IPS-20b (cell line): ENCODE measurements at regions not wholly inside any gene's neighbourhood (a gene's known extent, or its start where the extent isn't known, plus 50 kb on each side); places are given as distances from the start of the nearest gene placed in this dataset.
"Not testable (repeated sequence)": the region's sequence is repeated elsewhere in the genome, so short reads cannot be mapped to it uniquely, and the experiment has no call there.

ENCODE experiments used
- H3K27ac ChIP-seq: one replicate; pipeline ENCODE4 v1.5.1; 2013; ENCODE audit warnings: low read length
- H3K27me3 ChIP-seq: 2 replicates; pipeline ENCODE4 v1.6.1; 2013; ENCODE audit warnings: mild to moderate bottlenecking, low read length, inconsistent platforms; ENCODE audit not compliant: insufficient read depth
- H3K36me3 ChIP-seq: 2 replicates; pipeline ENCODE4 v1.6.1; 2013; ENCODE audit warnings: low read depth, mild to moderate bottlenecking, inconsistent platforms, low read length, moderate library complexity; ENCODE audit not compliant: insufficient read depth
- H3K4me1 ChIP-seq: 2 replicates; pipeline ENCODE4 v1.6.1; 2013; ENCODE audit warnings: mild to moderate bottlenecking, control low read depth, inconsistent platforms, low read length, moderate library complexity; ENCODE audit not compliant: insufficient read depth
- H3K4me3 ChIP-seq: 2 replicates; pipeline ENCODE4 v1.5.1; 2013; ENCODE audit warnings: mild to moderate bottlenecking, low read length, inconsistent platforms
- H3K9ac ChIP-seq: 2 replicates; pipeline ENCODE4 v1.6.1; 2013; ENCODE audit warnings: low read depth, mild to moderate bottlenecking, inconsistent platforms, low read length, moderate library complexity
- H3K9me3 ChIP-seq: 2 replicates; pipeline ENCODE4 v1.6.1; 2013; ENCODE audit warnings: mild to moderate bottlenecking, low read depth, low read length, inconsistent platforms; ENCODE audit not compliant: insufficient read depth

- Histone ChIP-seq H3K9me3 (no peaks in the 10 kb centered on the region), H3K9ac (no peak overlapping the region), H3K4me3 (no peak overlapping the region), H3K27ac (no peak overlapping the region), H3K27me3 (no peaks in the 10 kb centered on the region), H3K36me3 (no peaks in the 10 kb centered on the region), H3K4me1 (no peaks in the 10 kb centered on the region)
These were observed 215.4 kb upstream of the IRS2 start for GRCh38 chr13:110001670-110002275.

- H3K9ac ChIP-seq: no peak overlapping the region
- H3K27ac ChIP-seq: no peak overlapping the region
- H3K4me1 ChIP-seq: no peaks in the 10 kb centered on the region
- H3K4me3 ChIP-seq: no peak overlapping the region
- no peaks in the 10 kb centered on the region for H3K9me3 ChIP-seq
- no peaks in the 10 kb centered on the region for H3K27me3 ChIP-seq
- H3K36me3 ChIP-seq: no peaks in the 10 kb centered on the region
These were observed 214.4 kb upstream of the IRS2 start for GRCh38 chr13:110000534-110001345.

- Histone ChIP-seq H3K4me3 (no peak overlapping the region), H3K9ac (no peak overlapping the region), H3K27me3 (no peaks in the 10 kb centered on the region), H3K36me3 (no peaks in the 10 kb centered on the region), H3K9me3 (0 out of 2 replicates have a peak, but pooled peaks cover 2% of the 10 kb centered on the region), H3K27ac (no peak overlapping the region), H3K4me1 (no peaks in the 10 kb centered on the region)
These were observed 213.5 kb upstream of the IRS2 start for GRCh38 chr13:109999659-110000533.

GRCh38 chr13:109998684-109999533, 212.5 kb upstream of the IRS2 start:
- Histone ChIP-seq H3K4me3 (no peak overlapping the region), H3K9me3 (0 out of 2 replicates have a peak, but pooled peaks cover 2% of the 10 kb centered on the region), H3K36me3 (no peaks in the 10 kb centered on the region), H3K27me3 (no peaks in the 10 kb centered on the region), H3K9ac (no peak overlapping the region), H3K4me1 (no peaks in the 10 kb centered on the region), H3K27ac (no peak overlapping the region)

GRCh38 chr13:109998037-109998436, 211.7 kb upstream of the IRS2 start:
- Histone ChIP-seq H3K4me1 (no peaks in the 10 kb centered on the region), H3K27ac (no peak overlapping the region), H3K9ac (no peak overlapping the region), H3K9me3 (0 out of 2 replicates have a peak, but pooled peaks cover 2% of the 10 kb centered on the region), H3K4me3 (no peak overlapping the region), H3K36me3 (no peaks in the 10 kb centered on the region), H3K27me3 (no peaks in the 10 kb centered on the region)

- not testable (repeated sequence) for H3K27me3 ChIP-seq, H3K27ac ChIP-seq, H3K36me3 ChIP-seq, H3K9ac ChIP-seq, H3K4me3 ChIP-seq, H3K9me3 ChIP-seq, H3K4me1 ChIP-seq
These were observed 210.7 kb upstream of the IRS2 start for GRCh38 chr13:109997056-109997595.

- no peaks in the 10 kb centered on the region for H3K36me3 ChIP-seq
- no peak overlapping the region for H3K27ac ChIP-seq
- no peaks in the 10 kb centered on the region for H3K4me1 ChIP-seq
- no peaks in the 10 kb centered on the region for H3K27me3 ChIP-seq
- H3K9ac ChIP-seq: no peak overlapping the region
- H3K9me3 ChIP-seq: 0 out of 2 replicates have a peak, but pooled peaks cover 2% of the 10 kb centered on the region
- H3K4me3 ChIP-seq: no peak overlapping the region
These were observed 210.1 kb upstream of the IRS2 start for GRCh38 chr13:109996404-109996960.

GRCh38 chr13:109995578-109995977, 209.2 kb upstream of the IRS2 start:
- H3K27ac ChIP-seq: no peak overlapping the region
- no peaks in the 10 kb centered on the region for H3K36me3 ChIP-seq
- no peak overlapping the region for H3K9ac ChIP-seq
- 0 out of 2 replicates have a peak, but pooled peaks cover 2% of the 10 kb centered on the region for H3K9me3 ChIP-seq
- no peak overlapping the region for H3K4me3 ChIP-seq
- H3K27me3 ChIP-seq: no peaks in the 10 kb centered on the region
- H3K4me1 ChIP-seq: no peaks in the 10 kb centered on the region

- H3K27ac ChIP-seq: no peak overlapping the region
- no peaks in the 10 kb centered on the region for H3K27me3 ChIP-seq
- no peaks in the 10 kb centered on the region for H3K36me3 ChIP-seq
These were observed 203.9 kb upstream of the IRS2 start for GRCh38 chr13:109990296-109990695.

GRCh38 chr13:109989686-109990085, 203.3 kb upstream of the IRS2 start:
- H3K9ac ChIP-seq: no peak overlapping the region
- H3K9me3 ChIP-seq: no peaks in the 10 kb centered on the region
- no peaks in the 10 kb centered on the region for H3K27me3 ChIP-seq
- no peaks in the 10 kb centered on the region for H3K4me1 ChIP-seq
- no peak overlapping the region for H3K27ac ChIP-seq
- no peaks in the 10 kb centered on the region for H3K36me3 ChIP-seq
- H3K4me3 ChIP-seq: no peak overlapping the region

More at GRCh38 chr13:109990296-109990695, 203.9 kb upstream of the IRS2 start:
- 0 out of 2 replicates have a peak, but pooled peaks cover 2% of the 10 kb centered on the region for H3K9me3 ChIP-seq
- no peaks in the 10 kb centered on the region for H3K4me1 ChIP-seq
- no peak overlapping the region for H3K9ac ChIP-seq
- H3K4me3 ChIP-seq: no peak overlapping the region
